HG03039 (cell line): ENCODE measurements at regions not wholly inside any gene's neighbourhood (a gene's known extent, or its start where the extent isn't known, plus 50 kb on each side); places are given as distances from the start of the nearest gene placed in this dataset.
"Not testable (repeated sequence)": the region's sequence is repeated elsewhere in the genome, so short reads cannot be mapped to it uniquely, and the experiment has no call there.

Experiments
- ATAC-seq: cut with Tn5 transposase; IDR thresholded peaks from one replicate; pipeline ENCODE4 v1.9.1; 2021; ENCODE audit warnings: mild to moderate bottlenecking, moderate library complexity; ENCODE audit not compliant: unreplicated experiment

DNA sequence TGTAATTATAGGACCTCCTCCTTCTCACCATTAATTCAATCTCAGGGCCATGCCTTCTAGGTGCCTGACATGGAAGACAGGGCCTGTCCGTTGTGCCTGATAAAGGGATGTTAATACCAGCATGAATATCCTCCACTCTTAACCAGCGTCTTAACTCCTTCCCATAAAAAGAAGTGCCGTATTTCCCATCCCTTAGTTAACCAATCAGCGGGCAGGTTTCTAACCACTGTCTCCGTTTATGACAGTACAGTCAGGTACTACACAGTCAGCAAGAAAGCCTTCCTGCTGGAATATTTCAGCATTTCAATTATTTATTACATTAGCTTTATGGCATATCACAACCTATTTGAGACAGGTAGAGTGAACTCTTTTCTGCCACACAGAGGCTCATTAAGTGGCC, 308.6 kb upstream of the FZD8 start:
- no peak for ATAC-seq

DNA sequence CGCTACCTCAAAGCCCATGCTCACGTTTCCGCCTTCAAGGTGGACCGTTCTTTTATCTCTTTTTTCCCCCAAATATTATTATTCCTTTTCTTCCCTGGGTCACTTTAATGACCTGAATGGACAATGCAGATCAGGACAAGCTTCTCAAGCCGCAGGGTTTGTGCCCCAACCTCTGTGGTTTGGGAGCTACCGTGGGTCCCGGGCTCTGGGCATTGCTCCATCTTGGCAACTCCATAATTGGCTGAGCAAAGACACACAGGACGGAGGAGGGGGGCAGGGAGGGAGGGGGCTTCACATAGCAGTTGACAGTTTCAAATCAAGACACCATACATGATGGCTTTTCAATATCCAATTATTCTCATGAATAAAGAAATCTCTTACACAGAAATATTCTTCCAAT, 308.1 kb upstream of the FZD8 start:
- no peak for ATAC-seq

DNA sequence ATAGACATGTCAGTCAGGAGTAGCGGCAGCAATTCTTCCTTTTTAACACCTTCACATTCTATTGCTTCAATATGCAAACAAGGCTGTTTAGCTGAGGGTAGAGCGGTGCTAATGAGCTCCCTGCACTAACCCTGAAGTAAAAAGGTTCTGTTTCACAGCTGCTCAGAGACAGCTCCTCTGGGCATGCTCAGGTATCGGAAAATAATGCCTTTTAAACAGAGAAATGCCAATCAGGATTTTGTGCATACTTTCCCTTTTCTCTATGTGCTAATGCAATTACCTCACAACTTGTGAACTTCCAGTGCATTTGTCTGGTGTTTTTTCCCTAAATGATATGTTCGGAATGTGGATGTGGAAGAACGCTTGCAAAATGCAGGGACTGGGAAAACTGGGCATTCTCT, 307.7 kb upstream of the FZD8 start:
- ATAC-seq: no peak

DNA sequence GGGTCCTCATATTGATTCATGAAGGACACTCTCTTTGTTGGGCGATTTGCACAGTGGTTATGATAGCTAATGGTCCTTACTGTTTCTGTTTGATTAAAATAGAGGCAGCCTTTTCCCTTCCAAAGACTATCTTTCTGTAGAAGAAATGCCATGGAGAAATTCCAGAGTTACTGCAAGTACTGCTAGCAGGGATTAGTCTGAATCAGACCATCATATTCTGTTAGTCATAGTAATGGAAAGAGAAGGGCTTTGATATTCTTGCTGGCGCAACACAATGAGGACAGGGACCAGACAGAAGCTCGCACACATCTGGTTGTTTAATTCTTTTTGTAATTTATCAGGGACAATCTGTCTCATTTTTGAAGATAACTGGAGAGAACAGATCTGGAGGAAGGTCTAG, 304.5 kb upstream of the FZD8 start:
- ATAC-seq: no peak

DNA sequence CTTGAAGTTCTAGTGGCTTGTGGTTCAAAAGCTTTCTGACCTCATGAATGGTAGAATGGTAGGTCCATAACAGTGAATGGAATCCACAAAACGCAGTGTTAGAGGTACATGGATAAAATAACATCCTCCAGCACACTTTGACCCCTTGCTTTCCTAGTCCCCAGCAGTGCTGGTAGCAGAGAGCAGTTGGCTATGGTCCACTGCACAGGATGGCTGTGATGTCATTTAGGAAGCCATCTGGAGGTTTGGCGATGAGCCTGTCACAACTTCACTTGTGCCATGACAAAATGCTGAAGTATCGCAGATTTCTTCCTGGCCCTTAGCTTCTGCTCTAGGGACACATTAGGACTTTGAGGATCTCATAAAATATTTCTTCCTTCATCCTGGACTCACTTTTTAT, 300.0 kb upstream of the FZD8 start:
- ATAC-seq: no peak

DNA sequence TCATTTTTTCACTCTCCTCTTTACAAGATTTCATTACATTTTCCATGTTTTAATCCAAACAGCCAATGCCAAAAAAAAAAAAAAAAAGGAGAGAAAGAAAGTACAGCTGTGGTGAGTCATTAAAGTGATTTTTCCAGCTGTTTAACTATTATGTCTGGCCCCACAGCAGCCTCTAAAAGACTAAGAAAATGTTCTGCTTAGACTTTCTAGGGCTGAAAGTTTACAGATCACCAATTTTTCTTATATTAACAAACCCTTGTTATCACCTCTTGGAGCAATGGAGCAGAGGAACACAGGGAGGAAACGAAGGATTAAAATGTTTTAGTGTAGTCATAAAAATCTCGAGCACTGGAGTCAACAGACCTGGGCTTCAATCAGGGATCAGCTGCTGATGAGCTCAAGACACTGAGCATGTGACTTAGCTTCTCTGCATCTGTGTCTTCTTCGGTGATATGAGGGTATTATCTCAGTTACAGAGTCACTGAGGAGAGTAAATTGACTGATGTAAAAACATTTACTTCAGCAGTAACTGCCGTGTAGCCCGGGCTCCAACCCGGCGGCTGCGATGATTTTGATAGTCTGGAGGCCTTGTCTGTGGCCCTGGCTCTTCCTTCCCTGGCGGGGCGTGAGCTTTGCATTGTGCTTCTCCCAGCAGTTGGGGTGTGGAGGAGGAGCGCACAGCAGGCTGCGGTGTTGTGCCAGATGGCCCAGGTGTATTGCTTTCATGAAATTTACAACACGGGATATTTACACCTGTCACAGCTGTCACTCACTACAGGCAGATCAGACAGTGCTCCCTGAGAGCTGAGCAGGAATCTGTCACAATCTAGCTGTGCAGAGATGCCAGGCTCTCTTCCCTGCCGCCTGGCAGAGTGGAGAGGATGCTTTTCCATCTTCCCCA, 298.3 kb upstream of the FZD8 start:
- ATAC-seq: no peak

DNA sequence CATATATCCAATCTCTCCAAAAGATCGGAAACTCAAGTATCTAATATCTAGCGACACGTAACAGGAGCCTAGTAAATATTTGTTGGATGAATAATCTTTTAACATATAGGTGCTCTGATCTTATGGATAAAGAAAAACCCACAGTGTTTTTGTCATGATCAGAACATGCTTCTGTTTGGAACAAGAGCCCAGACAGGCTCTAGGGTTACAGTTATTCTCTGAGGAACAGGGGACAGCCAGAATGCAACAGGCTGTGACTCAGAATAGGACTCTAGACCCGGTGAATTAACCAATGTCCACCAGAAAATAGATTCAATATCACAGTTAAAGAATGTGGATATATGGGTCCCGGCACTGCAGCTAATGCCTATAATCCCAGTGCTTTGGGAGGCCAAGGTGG, 296.1 kb upstream of the FZD8 start:
- ATAC-seq: no peak

DNA sequence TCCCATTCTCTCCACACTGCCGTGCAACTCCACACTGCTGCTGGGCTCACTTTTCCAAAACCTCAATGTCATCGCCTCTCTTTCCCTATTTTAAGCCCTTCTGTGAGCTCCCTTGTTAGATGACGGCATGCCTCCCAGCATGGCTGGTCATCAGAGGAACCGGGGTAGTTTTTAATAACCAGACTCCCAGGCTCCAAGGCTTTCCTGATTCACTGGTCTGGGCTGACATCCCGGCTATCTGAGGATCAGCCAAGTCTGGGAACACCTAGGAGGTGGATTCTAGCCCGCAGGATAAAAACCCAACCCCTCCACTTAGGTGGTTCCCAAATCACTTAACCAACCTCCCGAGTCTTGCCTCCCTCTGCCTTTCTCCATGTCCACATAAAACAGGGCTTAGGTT, 295.4 kb upstream of the FZD8 start:
- no peak for ATAC-seq

DNA sequence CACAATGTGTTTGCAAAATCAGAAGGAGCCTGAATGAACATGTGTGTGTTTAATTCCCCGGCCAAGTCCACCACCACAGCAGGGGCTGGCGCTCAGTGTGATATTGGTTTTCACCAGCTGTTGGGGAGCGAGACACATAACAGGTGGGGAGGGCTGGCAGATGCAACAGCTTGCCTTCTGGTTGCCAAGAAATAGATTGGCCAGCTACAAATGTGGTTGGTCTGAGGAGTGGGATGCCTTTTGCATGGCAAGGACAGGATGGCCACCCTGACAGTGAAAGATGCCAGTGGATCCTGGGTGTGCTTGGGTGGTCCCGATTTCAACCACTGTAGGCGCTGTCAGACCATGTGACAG, 292.5 kb upstream of the FZD8 start:
- no peak for ATAC-seq

DNA sequence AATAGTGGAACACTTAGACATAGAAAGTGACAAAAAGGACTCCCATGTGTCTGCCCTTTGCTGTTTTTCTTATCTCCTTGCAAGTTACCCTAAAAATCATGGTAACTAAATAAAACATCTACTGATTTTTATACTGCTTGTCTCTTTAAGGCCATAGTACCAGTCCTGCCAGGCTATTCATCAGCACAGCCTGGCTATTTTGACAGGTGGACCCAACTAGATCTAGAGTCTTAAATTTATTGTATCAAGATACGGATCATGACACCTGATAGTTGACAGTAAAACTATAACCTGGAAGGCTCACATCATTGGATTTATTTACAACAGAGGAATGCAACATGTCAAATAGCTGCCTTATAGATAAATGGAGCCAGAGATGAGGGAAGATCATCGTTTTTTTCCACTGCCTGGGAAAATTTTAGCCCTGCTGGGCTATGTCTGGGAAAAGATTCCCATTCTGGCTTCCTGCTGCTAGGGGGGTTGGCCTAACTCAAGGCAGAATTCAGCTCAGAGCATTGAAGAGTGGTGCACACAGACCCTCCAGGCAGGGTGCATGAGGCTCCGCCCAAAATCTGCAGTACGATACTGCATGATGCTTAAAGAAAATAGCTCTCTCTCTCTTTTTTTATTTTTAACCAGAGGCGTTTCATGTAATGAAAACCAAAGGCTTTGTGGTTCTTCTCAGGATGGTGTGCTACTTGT, 292.0 kb upstream of the FZD8 start:
- ATAC-seq: no peak

DNA sequence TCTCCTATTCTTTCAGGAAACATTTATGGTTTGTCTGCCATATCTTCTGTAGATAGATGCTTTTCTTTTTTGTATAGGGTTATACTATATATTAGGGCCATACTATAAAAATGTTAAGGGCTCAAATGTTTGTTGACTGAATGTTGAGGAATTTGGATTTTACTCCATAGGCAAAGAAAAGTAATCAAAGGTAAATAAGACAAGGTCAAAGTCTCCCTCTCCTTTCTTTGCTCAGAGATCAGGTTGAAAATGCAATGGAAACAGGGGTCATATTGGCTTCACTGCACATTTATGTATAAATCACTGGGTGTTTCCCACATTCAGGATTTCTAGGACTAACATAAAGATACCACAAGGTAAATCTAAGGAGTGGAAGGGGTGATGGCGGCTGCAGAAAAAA, 291.4 kb upstream of the FZD8 start:
- no peak for ATAC-seq

DNA sequence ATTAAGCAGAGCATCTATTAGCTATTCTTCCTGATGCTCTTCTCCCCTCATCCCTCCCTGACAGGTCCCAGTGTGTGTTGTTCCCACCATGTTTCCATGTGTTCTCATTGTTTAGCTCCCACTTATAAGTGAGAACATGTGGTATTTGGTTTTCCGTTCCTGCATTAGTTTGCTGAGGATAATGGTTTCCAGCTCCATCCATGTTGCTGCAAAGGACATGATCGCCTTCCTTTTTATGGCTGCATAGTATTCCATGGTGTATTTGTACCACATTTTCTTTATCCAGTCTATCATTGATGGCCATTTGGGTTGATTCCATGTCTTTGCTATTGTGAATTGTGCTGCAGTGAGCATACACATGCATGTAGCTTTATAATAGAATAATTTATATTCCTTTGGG, 287.9 kb upstream of the FZD8 start:
- not testable (repeated sequence) for ATAC-seq

DNA sequence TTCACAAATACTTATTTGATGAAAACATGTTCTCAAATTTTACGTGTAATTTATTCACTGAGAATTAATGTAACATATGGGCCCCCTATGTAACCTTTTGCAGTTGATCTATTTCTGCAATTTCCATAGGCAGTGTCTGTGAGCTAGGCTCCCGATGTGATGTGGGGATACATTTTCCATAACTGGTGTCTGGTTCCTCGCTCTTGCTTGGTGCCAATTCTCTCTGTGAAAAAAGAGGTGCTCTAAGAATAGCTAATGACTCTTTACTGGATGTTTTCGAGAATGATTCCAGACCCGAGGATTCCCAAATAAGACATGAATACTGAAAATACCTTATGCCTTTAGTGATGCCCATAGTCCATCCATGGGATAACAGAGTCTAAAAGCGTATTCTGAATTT, 286.7 kb upstream of the FZD8 start:
- ATAC-seq: no peak

DNA sequence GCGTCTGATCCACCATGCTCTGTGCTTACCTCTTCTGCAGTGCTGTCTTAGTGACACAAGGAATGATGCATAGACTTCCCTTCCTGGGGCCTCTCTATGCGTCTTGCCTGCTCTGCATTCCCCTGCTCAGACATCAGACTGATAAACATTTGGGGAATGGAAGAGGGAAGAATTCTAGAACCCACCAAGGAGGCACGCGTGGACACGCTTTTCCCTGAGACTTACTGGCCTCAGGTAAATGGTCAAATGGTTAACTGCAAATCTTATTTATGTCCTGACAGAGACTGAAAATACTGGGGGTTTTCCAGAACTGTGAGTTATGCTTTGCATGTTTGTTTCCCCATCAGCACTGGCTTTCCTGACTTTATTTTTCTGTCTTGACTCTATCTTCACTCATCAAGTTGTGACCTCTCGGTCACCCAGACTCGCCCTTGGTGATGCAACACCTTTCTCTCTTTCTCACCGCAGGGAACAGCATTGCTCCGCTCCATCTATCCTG, 285.9 kb upstream of the FZD8 start:
- ATAC-seq: no peak

DNA sequence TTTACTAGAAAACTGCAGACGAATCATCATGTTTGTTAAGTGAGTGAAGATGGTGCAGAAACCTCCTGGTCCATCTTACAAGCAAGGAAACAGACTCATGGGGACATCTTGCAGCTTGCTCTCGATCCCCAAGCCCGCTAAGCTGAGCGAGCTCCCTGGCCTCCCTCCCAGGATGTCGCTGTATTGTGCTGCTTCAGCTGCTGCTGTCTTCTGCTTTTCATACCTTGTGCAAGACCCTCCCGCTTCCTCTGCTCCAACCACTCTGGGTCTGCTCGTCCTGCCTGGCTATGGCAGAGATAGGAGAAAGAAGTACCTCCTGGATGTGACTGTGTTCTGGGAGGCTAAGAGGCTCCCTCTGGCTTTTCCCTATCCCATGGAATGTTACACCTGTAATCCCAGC, 285.2 kb upstream of the FZD8 start:
- no peak for ATAC-seq

DNA sequence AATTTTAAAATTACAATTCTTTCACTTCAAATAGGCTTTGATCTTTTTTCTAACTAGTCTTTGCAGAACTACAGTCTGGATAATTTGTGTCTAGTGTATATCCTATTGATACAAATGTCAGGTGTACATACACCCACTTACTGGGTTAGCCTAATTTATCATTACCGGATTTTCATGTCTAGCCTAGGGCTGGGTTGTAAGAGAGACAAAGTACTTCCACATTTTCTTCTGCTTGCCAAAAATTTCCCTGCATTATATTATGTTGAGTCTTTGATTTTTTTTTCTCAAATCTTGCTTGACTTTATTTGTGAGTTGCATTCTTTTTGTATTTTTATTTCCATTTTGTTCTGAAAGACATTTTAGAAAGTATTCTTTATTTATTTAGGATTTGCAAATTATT, 284.8 kb upstream of the FZD8 start:
- no peak for ATAC-seq

DNA sequence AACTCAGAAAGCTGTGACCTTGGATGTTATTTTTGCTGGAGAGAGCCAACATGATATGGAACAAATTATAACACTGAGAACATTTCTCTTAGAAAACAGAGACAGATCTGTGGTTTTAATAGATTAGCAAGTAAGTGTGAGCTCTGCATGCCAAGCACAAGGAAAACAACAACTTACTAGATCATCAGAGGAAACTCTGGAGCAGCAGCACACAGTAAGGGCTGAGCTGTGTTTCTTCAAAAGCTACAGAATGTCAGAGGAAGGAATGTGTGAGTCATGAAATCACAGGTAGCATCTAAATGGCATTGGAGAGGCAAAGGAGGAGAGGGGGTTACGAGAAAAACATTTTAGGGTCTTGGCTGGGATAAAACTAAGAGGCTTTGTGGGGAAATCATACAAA, 283.4 kb upstream of the FZD8 start:
- ATAC-seq: no peak

DNA sequence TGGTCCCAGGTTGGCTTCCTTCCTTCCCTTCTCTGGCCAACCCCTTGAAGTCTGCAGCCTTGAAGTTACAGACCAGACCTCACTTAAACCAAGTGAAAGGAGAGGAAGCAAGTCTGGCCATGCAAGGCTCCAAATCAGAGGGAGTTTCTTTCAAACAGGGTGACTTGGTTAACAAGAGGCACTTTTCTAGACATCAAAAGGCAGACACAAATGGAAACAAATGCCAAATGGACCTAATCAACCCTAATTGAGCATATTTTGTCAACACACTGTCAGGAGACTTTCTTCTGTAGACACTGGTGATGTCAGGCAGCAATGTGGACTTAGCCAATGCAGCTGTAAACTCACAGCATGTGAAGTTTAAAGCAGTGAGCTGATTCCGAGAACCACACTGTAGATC, 282.7 kb upstream of the FZD8 start:
- ATAC-seq: no peak

DNA sequence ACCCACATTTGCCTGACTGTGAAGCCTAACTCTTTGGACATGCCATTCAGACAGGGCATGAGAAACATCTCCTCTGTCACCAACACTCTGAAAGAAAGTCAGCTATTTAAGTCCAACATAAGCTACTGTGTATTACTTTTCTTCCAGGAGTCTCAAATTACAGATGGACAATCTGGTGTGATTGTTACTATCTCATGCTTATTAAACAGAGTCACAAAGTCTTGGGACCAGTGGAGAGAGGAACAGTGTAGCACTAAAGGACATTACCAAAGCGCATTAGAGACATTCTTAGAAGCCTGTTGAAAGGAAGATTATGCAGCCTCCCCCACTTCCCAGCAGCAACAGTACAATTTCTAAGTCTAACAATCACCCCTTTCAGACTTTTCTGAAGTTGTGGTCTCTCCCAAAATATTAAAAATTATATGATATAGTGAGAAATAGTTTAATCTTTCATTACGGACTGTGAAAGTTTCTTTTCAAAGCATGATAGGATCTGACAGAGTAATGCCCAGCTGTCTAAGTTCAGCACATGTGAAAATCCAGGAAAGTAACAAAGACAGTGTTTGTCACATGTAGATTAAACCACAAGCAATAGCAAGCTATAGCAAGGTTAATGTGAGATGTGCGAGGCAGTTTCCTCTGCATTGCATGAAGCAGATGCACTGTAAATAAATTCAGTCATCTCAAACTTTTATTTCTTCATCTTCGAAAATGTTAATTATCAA, 280.9 kb upstream of the FZD8 start:
- no peak for ATAC-seq

DNA sequence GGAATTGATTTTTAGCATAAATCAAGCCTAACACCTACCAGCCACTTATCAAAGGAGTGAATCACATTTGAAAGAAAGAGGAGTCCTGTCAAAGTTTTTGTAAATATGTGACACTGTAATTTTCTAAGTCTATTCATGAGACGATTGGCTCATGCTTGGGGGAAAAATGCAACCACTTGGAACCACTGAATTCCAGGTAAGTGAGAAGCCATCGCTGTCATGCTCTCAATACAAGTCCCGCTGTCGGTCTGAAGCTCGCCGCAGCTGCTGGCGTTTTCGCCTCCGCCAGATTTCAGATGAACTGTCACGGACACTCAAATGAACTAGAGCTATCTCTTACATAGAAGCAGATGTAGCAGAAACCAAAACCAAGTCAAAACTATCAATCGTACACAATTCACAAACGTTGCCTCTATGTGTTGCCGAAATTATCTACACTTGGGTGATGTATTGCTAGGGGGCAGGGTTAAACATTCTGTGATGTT, 279.8 kb upstream of the FZD8 start:
- no peak for ATAC-seq

DNA sequence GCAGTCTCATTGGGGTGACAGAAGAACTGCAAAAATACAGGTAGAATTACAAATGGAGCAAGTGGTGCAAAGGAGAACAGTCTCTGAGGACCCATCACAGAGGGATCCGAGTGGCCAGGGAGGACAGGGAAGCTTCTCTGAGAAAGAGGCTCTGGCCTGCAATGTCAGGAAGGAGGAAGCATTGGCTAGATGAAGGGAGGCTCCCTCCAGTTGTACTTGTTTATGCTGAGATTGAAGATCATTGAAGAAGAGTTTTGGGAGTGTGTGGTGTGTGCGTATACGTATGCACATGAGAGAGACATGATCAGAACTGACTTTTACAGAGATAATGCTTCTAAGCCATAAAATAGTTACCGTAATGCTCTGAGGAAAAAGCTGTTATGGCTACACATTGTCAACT, 274.7 kb upstream of the FZD8 start:
- no peak for ATAC-seq

DNA sequence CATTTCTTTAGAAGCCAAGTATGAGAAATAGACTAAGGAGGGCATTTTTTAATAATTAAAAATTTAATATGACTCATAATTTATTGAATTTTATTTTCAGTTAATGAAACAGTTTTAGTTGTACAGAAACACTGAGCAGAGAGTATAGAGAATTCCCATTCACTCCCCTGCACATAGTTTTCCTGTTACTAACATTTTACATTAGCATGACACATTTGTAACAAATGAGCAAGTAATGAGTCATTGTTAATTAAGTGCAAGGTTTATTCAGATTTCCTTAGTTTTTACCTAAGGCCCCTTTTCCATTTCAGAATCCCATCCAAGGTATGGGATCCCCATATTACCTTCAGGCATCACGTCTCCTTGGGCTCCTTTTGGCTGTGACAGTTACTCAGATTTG, 271.5 kb upstream of the FZD8 start:
- no peak for ATAC-seq
